ENCODE measurements at regions not wholly inside any gene's neighbourhood (a gene's known extent, or its start where the extent isn't known, plus 50 kb on each side); places are given as distances from the start of the nearest gene placed in this dataset.

GRCh38 chr1:195617106-195617505 lies 991.1 kb downstream of the KCNT2 start:
- no peak for DNase-seq

- no peak for DNase-seq
Observed at GRCh38 chr1:195608883-195609282, 999.4 kb downstream of the KCNT2 start.

GRCh38 chr1:195606483-195606882 lies 1001.8 kb downstream of the KCNT2 start:
- DNase-seq, result no peak

GRCh38 chr1:195604287-195604686 lies 1004.0 kb downstream of the KCNT2 start:
- DNase-seq, result peak; percentile 94

GRCh38 chr1:195597891-195598290 lies 1010.3 kb downstream of the KCNT2 start:
- no peak for DNase-seq

- no peak for DNase-seq
Observed at GRCh38 chr1:195594773-195595172, 1013.5 kb downstream of the KCNT2 start.

- DNase-seq, result no peak
Observed at GRCh38 chr1:195594322-195594721, 1013.9 kb downstream of the KCNT2 start.

- peak; percentile 97 for DNase-seq
Observed at GRCh38 chr1:195591917-195592672, 1016.1 kb downstream of the KCNT2 start.

GRCh38 chr1:195590649-195591048 lies 1017.6 kb downstream of the KCNT2 start:
- DNase-seq, result peak; percentile 76

GRCh38 chr1:195584870-195585624 lies 1023.2 kb downstream of the KCNT2 start:
- peak; percentile 51 for DNase-seq

- no peak for DNase-seq
Observed at GRCh38 chr1:195580988-195581387, 1027.3 kb downstream of the KCNT2 start.

GRCh38 chr1:195577748-195578147 lies 1030.5 kb downstream of the KCNT2 start:
- DNase-seq, result no peak

GRCh38 chr1:195576641-195577040 lies 1031.6 kb downstream of the KCNT2 start:
- DNase-seq, result no peak

GRCh38 chr1:195574511-195574910 lies 1033.7 kb downstream of the KCNT2 start:
- no peak for DNase-seq

GRCh38 chr1:195569934-195570333 lies 1038.3 kb downstream of the KCNT2 start:
- no peak for DNase-seq

- no peak for DNase-seq
Observed at GRCh38 chr1:195568389-195568788, 1039.9 kb downstream of the KCNT2 start.

- no peak for DNase-seq
Observed at GRCh38 chr1:195562074-195562473, 1046.2 kb downstream of the KCNT2 start.

GRCh38 chr1:195550071-195550862 lies 1058.0 kb downstream of the KCNT2 start:
- DNase-seq, result no peak

GRCh38 chr1:195530961-195531360 lies 1077.3 kb downstream of the KCNT2 start:
- peak; percentile 72 for DNase-seq

GRCh38 chr1:195529881-195530280 lies 1078.4 kb downstream of the KCNT2 start:
- DNase-seq, result no peak

- no peak for DNase-seq
Observed at GRCh38 chr1:195520757-195521156, 1087.5 kb downstream of the KCNT2 start.

GRCh38 chr1:195516036-195516435 lies 1092.2 kb downstream of the KCNT2 start:
- peak; percentile 24 for DNase-seq

GRCh38 chr1:195511501-195511900 lies 1096.7 kb downstream of the KCNT2 start:
- DNase-seq, result no peak

Data from fibroblast of skin of right biceps (primary cell).